Aorta (tissue), 5 donors: ENCODE measurements at regions not wholly inside any gene's neighbourhood (a gene's known extent, or its start where the extent isn't known, plus 50 kb on each side); places are given as distances from the start of the nearest gene placed in this dataset.
A peak's percentile ranks its signal among the peaks of the same experiment; 100 is the strongest.

Source experiments
- ATAC-seq: fragments of 200-7000 bp; cut with Tn5 transposase; one replicate; pipeline ENCODE4 v1.9.1; 2022; ENCODE audit warnings: moderate library complexity; ENCODE audit not compliant: low FRiP score
- DNase-seq, 2 donors: peaks; one replicate each; pipeline ENCODE4 v3.0.0-alpha.2; 2020
- H3K27ac ChIP-seq, 2 donors: one replicate each; pipeline ENCODE4 v1.5.1; 2013; ENCODE audit warnings: low read length in 2 of 2, mild to moderate bottlenecking in 2 of 2, moderate library complexity in 2 of 2, control low read depth in 1 of 2, inconsistent platforms in 1 of 2, low read depth in 1 of 2
- H3K27me3 ChIP-seq, 2 donors: one replicate each; pipeline ENCODE4 v1.6.1; 2013; ENCODE audit warnings: control low read depth in 1 of 2, low read length in 1 of 2, mild to moderate bottlenecking in 1 of 2, moderate library complexity in 1 of 2; ENCODE audit not compliant: insufficient read depth in 2 of 2, control insufficient read depth in 1 of 2
- H3K36me3 ChIP-seq, 2 donors: one replicate each; pipeline ENCODE4 v1.6.1; 2013; ENCODE audit warnings: control low read depth in 1 of 2, low read length in 1 of 2, mild to moderate bottlenecking in 1 of 2; ENCODE audit not compliant: insufficient read depth in 2 of 2, control insufficient read depth in 1 of 2
- H3K4me1 ChIP-seq, 2 donors: one replicate each; pipeline ENCODE4 v1.6.1; 2013; ENCODE audit warnings: low read length in 2 of 2, control low read depth in 1 of 2, mild to moderate bottlenecking in 1 of 2, moderate library complexity in 1 of 2; ENCODE audit not compliant: insufficient read depth in 2 of 2, control insufficient read depth in 1 of 2
- H3K4me3 ChIP-seq, 2 donors: one replicate each; pipeline ENCODE4 v1.5.1; 2013; ENCODE audit warnings: low read length in 2 of 2, control low read depth in 1 of 2, mild to moderate bottlenecking in 1 of 2
- H3K9me3 ChIP-seq: one replicate; pipeline ENCODE4 v1.6.1; 2013; ENCODE audit warnings: mild to moderate bottlenecking, low read length; ENCODE audit not compliant: control insufficient read depth
- WGBS, 2 donors: extraction: QIAGEN DNeasy Blood & Tissue Kit; methylation state at CpG; one replicate each; pipeline ENCODE4 v1.1.7; 2013; 5-methylcytosine and 5-hydroxymethylcytosine counted together
- intact Hi-C, 2 donors: fragments of 100-400 bp; cut with DNase I; formaldehyde crosslinking; loops; one replicate each; pipeline versions ENCODE4 v1.14.2 to v1.15.0; 2022
- donor health status: healthy with polysubstance abuse.
- donor health status: Bipolar disorder and iron deficiency.
- donor health status: DM: no; HTN: no; CAD: no.
- donor health status: DM: no; HTN: no; CAD: no.
- donor health status: DM: yes; HTN: yes; CAD: no.

DNA sequence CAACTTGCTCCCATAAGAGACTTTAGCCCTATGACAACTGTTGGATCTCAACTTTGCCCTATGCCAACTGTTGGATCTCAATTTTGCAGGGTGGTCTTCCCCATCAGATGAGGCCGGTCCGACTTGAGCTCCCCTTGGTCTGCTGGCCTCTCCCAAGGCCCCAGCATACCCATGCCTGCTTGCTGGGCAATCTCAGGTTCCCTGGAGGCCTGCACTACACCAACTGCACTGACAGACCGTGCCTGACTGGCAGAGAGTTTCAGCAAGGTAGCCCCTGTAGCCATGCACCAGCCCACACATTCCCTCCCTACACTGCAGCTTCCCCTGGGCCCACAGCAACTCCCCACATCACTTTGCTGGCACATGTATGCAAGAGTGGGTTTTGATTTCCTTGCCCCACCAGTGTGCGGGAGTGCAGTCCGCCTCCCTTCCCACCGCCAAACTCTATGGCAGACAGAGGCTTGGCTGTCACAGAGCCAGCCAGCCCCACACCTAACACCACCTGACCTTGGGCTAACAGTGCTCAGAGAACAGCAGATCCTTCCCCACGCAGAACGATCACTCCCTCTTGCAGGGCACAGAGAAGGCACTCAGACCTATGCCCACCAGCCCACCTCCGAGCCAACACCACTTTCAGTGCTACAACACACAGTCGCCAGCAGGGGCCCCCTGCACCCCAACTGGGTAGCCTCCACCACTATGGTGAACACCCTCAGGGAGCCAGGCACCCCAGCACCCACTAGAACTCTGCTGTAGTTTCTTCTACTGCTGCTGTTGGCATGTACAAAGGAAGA lies 279.9 kb upstream of the COX7C start:
- Histone ChIP-seq H3K36me3 (no peaks in the 10 kb centered on the region), H3K4me1 (no peaks in the 10 kb centered on the region), H3K27me3 (no peaks in the 10 kb centered on the region), H3K27ac (no peak overlapping the region), H3K9me3 (peaks cover 1% of the 10 kb centered on the region), H3K4me3 (no peak overlapping the region)
- DNase-seq (peak in 1 of 2 donors; percentile 57), ATAC-seq (no peak)
- intact Hi-C loops, result no loop called here
- 83 to 89% methylated on average over 10 of the region's 10 CpGs for WGBS, 2 donors

- no peak for ATAC-seq
- H3K36me3 ChIP-seq, result no peaks in the 10 kb centered on the region
- H3K9me3 ChIP-seq, result no peaks in the 10 kb centered on the region
- intact Hi-C loops, result no loop called here
- H3K4me3 ChIP-seq, result no peak overlapping the region
- WGBS, 2 donors, result 60 to 90% methylated on average over 2 of the region's 2 CpGs
- H3K27ac ChIP-seq, result no peak overlapping the region
- no peaks in the 10 kb centered on the region for H3K27me3 ChIP-seq
- DNase-seq, result no peak
- no peaks in the 10 kb centered on the region for H3K4me1 ChIP-seq
These were observed 263.1 kb upstream of the COX7C start for GRCh38 chr5:86354664-86355063.

DNA sequence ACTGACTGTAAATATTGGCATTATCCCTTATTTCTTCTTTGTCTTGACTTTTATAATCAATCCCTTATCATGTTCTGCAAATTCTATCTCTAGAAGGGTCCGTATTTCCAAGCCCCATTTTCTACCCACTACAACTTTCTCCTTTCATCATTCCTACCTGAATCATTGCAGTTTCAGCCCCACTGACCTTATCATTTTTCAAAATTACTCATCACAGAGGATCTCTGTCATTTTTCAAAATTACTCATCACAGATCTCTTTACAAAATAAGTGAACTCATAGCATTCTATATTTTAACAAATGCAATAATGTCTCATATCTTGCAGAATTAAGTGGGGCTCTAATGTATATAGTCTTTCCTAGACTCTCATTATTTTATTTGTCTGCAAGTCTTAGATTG lies 256.9 kb upstream of the COX7C start:
- Histone ChIP-seq H3K27me3 (no peaks in the 10 kb centered on the region), H3K4me3 (no peak overlapping the region), H3K27ac (no peak overlapping the region), H3K9me3 (no peaks in the 10 kb centered on the region), H3K4me1 (no peaks in the 10 kb centered on the region), H3K36me3 (no peaks in the 10 kb centered on the region)
- DNase-seq (no peak), ATAC-seq (no peak)
- intact Hi-C loops, result no loop called here
- WGBS, 2 donors, result 63 to 64% methylated on average over 1 of the region's 1 CpG

- DNase-seq (no peak), ATAC-seq (no peak)
- intact Hi-C loops, result no loop called here
- no peaks in the 10 kb centered on the region for H3K36me3 ChIP-seq
- H3K4me3 ChIP-seq, result no peak overlapping the region
- no peaks in the 10 kb centered on the region for H3K4me1 ChIP-seq
- H3K27ac ChIP-seq, result no peak overlapping the region
- H3K9me3 ChIP-seq, result no peaks in the 10 kb centered on the region
- H3K27me3 ChIP-seq, result no peaks in the 10 kb centered on the region
These were observed 246.7 kb upstream of the COX7C start for GRCh38 chr5:86371061-86371460.

DNA sequence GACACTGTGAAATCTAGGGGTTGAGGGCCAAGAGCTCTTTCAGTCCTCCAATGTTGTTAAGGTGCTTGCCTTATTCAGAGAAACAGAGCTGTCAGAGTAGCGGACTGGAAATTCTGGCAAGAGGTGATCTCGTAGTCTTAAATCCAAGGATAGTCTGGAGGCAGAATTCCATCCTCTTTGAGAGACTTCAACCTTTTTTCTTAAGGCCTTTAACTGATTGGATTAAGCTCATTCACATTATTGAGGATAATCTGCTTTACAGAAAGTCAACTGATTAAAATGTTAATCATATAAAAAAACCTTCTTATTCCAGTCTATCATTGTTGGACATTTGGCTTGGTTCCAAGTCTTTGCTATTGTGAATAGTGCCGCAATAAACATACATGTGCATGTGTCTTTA lies 243.1 kb upstream of the COX7C start:
- 82 to 89% methylated on average over 3 of the region's 3 CpGs for whole genome bisulfite sequencing, 2 donors

GRCh38 chr5:86376214-86376613 lies 241.5 kb upstream of the COX7C start:
- ATAC-seq (no peak), DNase-seq (no peak)
- WGBS, 2 donors, result 74 to 80% methylated on average over 3 of the region's 3 CpGs
- H3K27me3 ChIP-seq, result no peaks in the 10 kb centered on the region
- H3K4me1 ChIP-seq, result no peaks in the 10 kb centered on the region
- no peak overlapping the region for H3K4me3 ChIP-seq
- no peaks in the 10 kb centered on the region for H3K36me3 ChIP-seq
- no peak overlapping the region for H3K27ac ChIP-seq
- intact Hi-C loops, result no loop called here
- no peaks in the 10 kb centered on the region for H3K9me3 ChIP-seq

More for the DNA sequence above, 243.1 kb upstream of the COX7C start:
- DNase-seq (no peak), ATAC-seq (no peak)
- H3K36me3 ChIP-seq, result no peaks in the 10 kb centered on the region
- no peaks in the 10 kb centered on the region for H3K9me3 ChIP-seq
- no peak overlapping the region for H3K4me3 ChIP-seq
- H3K27ac ChIP-seq, result no peak overlapping the region
- no peaks in the 10 kb centered on the region for H3K4me1 ChIP-seq
- intact Hi-C loops, result no loop called here
- no peaks in the 10 kb centered on the region for H3K27me3 ChIP-seq

DNA sequence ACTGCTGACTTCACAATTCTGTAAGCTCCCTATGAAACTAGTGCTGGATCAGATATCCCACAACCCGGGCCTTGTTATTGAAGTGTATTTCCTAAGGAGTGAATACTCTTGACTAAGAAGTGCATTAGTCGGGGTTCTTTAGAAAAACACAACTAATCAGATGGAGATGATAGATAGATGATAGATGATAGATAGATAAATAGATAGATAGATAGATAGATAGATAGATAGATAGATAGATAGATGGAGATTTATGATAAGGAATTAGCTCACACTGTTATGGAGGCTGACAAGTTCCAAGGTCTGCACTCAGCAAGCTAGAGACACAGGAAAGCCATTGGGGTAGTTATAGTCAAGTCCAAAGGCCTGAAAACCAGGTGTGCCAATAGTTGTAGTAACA lies 214.6 kb upstream of the COX7C start:
- no peak for DNase-seq
- WGBS, 2 donors, result 80 to 85% methylated on average over 2 of the region's 2 CpGs
- Histone ChIP-seq H3K27ac (no peak overlapping the region), H3K27me3 (no peaks in the 10 kb centered on the region), H3K36me3 (no peaks in the 10 kb centered on the region), H3K9me3 (no peaks in the 10 kb centered on the region), H3K4me3 (no peak overlapping the region), H3K4me1 (no peaks in the 10 kb centered on the region)
- intact Hi-C loops, result no loop called here
- ATAC-seq, result no peak

DNA sequence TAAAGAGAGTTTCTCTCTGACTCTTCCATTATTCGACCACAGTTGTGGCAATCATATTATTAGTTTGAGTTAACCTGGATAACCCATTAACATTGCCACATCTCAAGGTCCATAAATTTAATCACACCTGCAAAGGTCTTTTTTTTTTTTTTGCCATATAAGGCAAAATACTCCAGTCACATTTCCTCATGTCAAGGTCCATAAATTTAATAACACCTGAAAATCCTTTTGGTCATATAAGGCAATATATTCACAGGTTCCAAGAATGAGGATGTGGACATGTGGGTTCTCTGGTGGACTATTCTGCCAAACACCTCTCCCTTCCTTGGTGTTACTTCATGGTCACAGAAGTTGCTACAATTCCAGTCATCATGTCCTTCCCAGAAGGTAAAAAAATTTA lies 213.5 kb upstream of the COX7C start:
- DNase-seq, result no peak
- Histone ChIP-seq H3K36me3 (no peaks in the 10 kb centered on the region), H3K27ac (no peak overlapping the region), H3K9me3 (no peaks in the 10 kb centered on the region), H3K27me3 (no peaks in the 10 kb centered on the region), H3K4me3 (no peak overlapping the region), H3K4me1 (no peaks in the 10 kb centered on the region)
- intact Hi-C loops, result no loop called here
- WGBS, 2 donors, result 74 to 78% methylated on average over 1 of the region's 1 CpG
- no peak for ATAC-seq

GRCh38 chr5:86407711-86408110 lies 210.0 kb upstream of the COX7C start:
- H3K36me3 ChIP-seq, result no peaks in the 10 kb centered on the region
- intact Hi-C loops, result no loop called here
- no peak for ATAC-seq
- no peaks in the 10 kb centered on the region for H3K9me3 ChIP-seq
- no peak for DNase-seq
- H3K27ac ChIP-seq, result no peak overlapping the region
- H3K27me3 ChIP-seq, result no peaks in the 10 kb centered on the region
- no peak overlapping the region for H3K4me3 ChIP-seq
- 88 to 96% methylated on average over 2 of the region's 2 CpGs for WGBS, 2 donors
- no peaks in the 10 kb centered on the region for H3K4me1 ChIP-seq
